GM18873 (cell line): ENCODE measurements at regions not wholly inside any gene's neighbourhood (a gene's known extent, or its start where the extent isn't known, plus 50 kb on each side); places are given as distances from the start of the nearest gene placed in this dataset.
"Not testable (repeated sequence)": the region's sequence is repeated elsewhere in the genome, so short reads cannot be mapped to it uniquely, and the experiment has no call there.

Experiments
- ATAC-seq: cut with Tn5 transposase; IDR thresholded peaks from one replicate; pipeline ENCODE4 v1.9.1; 2021; ENCODE audit warnings: mild to moderate bottlenecking, moderate library complexity, moderate number of reproducible peaks; ENCODE audit not compliant: unreplicated experiment, low FRiP score

DNA sequence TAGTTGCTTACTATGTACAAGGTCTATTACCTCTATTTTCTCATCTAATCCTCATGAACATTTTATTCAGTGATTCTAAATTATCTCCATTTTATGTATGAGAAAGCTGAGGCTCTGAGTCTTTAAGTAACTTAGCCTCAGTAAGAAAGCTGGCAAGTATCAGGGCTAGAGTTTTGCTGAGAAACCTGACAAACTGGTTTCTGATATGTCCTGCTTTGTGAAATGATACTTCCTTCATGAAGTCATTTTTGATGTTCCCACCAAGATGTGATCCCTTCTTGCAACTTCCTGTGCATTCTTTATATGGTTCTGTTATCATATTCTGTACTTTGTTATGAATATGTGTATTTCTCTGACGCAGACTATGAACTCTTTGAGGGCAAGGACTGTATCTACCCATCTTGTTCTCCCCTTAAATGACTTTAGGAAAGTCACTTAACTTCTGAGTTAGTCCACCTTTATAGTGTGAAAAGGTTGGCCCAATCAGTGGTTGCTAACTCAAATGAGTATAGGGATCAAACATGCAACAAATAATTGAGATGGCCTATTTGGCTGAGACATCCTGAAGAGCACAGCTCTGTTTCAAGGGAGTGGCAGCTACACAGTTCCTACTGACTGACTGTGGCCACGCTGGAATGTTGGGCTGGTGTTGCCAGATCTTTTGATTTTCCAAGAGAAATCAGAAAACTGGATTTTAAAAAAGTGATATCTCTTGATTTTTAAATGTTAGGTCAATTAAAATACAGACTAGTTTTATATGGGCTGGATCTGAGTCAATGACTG, 127.9 kb upstream of the AMOT start:
- ATAC-seq, result no peak

- no peak for ATAC-seq
Observed at GRCh38 chrX:112967903-112968302, 127.3 kb upstream of the AMOT start.

- no peak for ATAC-seq
Observed at GRCh38 chrX:112967341-112967740, 126.7 kb upstream of the AMOT start.

GRCh38 chrX:112961981-112962380, 121.3 kb upstream of the AMOT start:
- ATAC-seq, result no peak

DNA sequence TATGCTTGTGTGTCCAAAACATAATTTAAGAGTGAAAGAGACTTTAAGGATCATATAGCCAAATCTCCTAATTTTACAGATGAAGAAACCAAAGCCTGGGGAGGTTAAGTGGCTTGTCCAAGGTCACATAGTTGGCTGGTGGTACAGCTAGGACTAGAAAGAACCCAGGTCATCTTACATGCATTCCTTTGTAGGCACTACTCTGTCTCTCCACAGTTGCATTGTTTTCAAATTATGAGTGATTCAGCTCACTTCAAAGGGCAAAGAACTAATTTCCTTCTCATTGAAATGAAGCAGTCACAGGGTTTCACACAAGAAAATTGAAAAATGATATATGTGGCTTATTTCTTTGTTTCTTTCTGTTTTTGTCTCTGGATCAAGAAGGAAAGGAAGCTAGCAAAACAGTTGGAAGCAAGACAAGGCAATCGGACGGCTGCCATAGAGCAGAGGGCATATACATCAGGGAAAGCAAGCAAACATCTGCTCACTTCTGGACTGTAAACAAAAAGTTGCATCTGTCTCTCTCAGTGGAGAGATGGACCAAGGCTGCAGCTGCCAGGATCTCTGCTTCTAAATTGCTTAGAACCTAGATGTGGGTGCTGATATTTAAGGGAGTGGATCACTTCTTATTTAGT, 107.5 kb upstream of the AMOT start:
- ATAC-seq, result no peak

DNA sequence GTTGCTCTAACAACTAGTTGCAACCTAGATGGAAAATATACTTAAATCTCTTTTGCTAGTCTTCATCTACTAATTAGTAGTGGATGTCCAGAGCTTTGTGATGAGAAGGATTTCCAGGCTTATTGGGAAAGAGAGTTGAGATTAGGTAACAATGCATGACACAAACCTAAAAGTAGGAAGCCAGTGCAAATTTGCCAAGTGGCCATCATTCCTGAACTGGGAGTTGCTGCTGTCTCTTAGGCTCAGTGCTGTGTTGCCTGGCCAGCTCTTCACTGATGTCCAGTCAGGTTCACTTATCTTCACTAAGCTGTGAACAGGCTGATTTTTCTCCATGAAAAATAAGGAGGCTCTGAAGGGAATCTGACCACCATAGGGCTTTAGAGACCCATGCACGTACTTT, 105.6 kb upstream of the AMOT start:
- ATAC-seq, result no peak

GRCh38 chrX:112945826-112946225, 105.2 kb upstream of the AMOT start:
- no peak for ATAC-seq

DNA sequence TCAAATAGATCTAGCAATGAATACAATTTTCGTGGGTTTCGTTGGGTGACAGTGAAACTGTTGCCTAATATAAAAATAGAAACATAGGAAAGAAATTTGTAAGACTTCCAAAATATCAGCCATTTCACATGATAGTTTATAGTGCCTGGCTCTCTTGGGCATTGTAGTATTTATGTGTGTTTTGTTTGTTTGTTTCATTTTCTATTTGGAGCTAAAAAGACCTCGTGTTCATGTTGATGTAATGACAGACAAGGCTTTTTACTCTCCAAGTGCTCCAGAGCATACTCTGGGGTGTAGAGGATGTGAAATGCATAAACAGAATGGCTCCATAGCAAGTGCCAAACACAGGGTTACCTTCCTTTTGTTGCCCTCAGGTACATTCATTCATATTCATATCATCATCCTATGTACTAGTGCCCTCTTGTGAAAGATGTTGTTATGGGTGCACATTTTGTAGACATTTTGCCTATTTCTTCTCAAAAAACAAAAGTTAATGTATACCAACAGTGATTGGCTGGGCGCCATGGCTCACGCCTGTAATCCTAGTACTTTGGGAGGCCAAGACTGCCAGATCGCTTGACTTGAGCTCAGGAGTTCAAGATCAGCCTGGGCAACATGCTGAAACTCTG, 100.7 kb upstream of the AMOT start:
- ATAC-seq, result no peak

GRCh38 chrX:112935029-112935428, 94.4 kb upstream of the AMOT start:
- no peak for ATAC-seq

DNA sequence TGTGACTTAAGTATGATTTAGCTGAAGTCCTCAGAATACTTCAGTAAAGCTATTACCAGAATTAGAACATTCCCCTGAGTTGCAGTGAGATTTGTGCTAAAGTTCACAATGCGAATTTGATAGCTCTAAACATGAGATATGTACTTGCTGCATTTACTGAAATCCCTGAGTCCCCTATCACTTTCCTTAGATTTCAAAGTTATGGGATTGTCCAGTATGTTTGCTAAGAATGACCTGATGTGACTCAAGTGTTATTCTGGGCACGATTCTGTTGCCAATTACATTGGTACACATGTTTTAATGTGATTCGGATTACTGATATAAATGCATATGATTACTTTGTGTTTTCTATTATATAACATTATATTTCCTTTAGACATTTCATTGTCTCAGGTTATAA, 91.3 kb upstream of the AMOT start:
- ATAC-seq, result no peak

DNA sequence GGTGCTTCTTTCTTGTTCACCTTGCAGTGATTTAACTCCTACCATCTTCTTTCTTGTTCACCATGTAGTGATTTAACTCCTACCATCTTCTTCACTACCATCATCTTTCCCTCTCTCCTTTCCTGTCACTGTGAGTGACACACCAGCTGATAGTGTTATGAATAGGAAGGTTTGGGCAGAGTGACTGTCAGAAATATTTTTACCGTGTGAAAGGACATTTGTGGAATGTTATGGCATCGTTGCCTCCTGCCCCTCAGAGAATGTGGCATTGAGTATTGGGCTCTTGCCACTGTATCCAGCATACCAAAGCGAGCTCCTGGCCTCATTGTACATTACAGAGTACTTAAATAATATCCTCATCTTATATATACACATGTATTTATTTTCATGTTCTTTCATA, 90.8 kb upstream of the AMOT start:
- no peak for ATAC-seq

GRCh38 chrX:112923381-112923780, 82.8 kb upstream of the AMOT start:
- not testable (repeated sequence) for ATAC-seq

DNA sequence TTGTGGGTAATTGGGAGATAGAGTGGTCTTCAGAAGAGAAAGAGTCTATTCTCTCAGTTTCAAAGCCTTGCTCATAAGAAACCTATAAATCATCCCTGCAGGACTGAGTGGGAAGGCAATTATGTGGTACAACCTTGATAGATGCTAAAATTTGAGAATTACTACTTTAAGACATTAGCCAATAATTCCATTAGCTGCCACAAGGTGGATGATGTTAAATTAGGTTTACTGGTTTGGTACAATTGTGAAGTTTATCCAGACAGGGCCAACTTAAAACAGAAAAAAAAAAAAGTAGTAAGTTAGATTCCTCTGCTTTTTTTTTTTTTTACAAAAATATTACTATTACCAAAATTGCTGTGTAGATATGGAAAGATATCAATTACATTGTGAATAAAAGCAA, 73.2 kb upstream of the AMOT start:
- ATAC-seq, result no peak

DNA sequence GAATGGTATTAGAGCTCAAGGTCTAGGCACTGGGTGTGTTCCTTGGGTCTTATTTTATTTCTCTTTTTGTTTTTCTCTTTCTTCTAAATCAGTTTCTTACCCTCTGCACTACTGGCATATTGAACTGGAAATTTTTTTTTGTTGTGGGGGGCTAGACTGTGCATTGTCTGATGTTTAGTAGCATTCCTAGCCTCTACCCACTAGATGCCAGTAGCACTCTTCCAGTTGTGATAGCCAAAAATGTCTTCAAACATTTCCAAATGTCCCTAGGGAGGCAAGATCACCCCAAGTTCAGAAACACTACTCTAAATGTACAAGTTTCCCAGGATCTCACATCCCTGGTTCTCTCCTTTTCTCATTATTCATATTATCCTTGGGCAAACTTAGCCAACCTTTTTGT, 69.8 kb upstream of the AMOT start:
- no peak for ATAC-seq

GRCh38 chrX:112901869-112902725, 61.5 kb upstream of the AMOT start:
- ATAC-seq, result no peak

GRCh38 chrX:112896051-112896450, 55.4 kb upstream of the AMOT start:
- no peak for ATAC-seq
